T-helper 9 cell (primary cell): ENCODE measurements at regions not wholly inside any gene's neighbourhood (a gene's known extent, or its start where the extent isn't known, plus 50 kb on each side); places are given as distances from the start of the nearest gene placed in this dataset.
A peak's percentile ranks its signal among the peaks of the same experiment; 100 is the strongest.
"Not testable (repeated sequence)": the region's sequence is repeated elsewhere in the genome, so short reads cannot be mapped to it uniquely, and the experiment has no call there.

Experiments used
- DNase-seq: peaks from one replicate; pipeline ENCODE4 v3.0.0-alpha.2; 2020

DNA sequence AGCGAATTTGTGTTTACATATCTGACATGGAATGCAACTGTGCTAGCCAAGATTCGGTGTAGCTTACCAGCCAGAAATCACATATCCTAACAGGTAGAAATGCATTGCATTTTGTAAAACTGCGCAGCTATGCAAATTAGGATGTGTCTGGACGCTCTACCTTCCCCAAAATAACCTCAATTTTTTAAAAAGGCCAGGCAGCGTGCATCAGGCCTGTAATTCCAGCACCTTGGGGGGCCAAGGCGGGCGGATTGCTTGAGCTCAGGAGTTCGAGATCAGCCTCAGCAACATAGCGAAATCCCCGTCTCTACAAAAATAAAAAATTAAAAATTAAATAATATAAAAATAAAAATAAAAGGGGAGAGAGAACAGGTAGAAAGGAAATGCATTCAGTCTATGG, 305.0 kb downstream of the TYW1 start:
- no peak for DNase-seq

GRCh38 chr7:67302113-67303039, 305.7 kb downstream of the TYW1 start:
- peak; percentile 96 for DNase-seq

DNA sequence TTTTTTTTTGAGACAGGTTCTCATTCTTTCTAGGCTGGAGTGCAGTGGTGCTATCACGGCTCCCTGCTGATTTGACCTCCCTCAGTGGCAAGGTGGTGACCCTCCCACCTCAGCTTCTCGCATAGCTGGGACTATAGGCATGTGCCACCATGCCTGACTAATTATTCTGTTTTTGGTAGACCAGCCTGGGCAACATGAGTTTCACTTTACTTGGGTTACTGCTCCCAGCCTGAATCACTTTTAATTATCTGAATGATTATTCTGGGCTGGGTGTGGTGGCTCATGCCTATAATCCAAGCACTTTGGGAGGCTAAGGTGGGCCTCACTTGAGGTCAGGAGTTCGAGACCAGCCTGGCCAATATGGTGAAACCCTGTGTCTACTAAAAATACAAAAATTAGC, 308.2 kb downstream of the TYW1 start:
- DNase-seq: not testable (repeated sequence)

DNA sequence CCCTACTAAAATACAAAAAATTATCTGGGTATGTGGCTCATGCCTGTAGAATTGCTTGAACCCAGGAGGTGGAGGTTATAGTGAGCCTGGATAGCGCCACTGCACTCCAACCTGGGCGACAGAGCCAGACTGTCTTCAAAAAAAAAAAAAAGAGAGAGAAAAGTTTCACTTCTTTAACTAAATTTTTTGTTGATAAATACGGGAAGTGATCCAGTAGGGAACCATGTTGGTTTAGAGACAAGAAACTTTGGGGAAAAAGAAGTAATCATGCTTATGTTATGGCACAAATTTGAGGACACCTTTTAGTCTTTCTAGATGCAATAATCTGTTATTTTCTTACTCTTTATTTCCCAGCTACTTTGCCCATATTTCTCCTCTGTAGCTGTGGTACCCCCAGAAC, 309.7 kb downstream of the TYW1 start:
- DNase-seq: no peak

- DNase-seq: no peak
Observed at GRCh38 chr7:67309764-67310549, 313.3 kb downstream of the TYW1 start.

DNA sequence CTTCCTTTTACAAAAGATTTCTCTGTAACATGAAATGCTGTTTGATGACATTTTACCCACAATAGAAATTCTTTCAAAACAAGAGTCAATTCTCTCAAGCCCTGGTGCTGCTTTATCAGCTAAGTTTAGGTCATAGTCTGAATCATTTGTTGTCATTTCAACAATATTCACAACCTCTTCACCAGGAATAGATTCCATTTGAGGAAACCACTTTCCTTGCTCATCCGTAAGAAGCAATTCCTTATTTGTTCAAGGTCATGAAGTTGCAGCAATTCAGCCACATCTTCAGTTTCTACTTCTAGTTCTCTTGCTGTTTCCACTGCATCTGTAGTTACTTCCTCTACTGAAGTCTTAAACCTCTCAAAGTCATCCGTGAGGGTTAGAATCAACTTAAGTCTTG, 315.3 kb downstream of the TYW1 start:
- no peak for DNase-seq

- DNase-seq: no peak
Observed at GRCh38 chr7:67313213-67313612, 316.6 kb downstream of the TYW1 start.

GRCh38 chr7:67316902-67317301, 320.3 kb downstream of the TYW1 start:
- DNase-seq: not testable (repeated sequence)

DNA sequence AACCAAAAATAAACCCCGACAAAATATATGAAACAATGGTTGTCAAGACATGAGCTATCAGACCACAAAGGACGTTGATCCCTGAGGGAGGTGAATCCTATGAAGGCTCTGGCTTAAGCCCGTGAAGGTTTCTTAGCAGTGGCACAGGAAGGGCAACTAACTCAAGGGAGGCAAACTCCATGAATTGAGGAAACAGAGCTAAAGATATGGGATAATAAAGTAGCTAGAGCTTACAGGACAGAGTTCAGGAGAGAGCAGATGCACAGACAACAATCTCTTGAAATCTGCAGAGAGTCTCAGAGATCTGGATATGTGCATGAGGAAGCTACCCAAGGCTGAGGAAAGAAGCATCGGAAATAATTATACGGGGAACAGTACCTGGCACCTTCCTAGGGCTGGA, 331.6 kb downstream of the TYW1 start:
- DNase-seq: not testable (repeated sequence)

DNA sequence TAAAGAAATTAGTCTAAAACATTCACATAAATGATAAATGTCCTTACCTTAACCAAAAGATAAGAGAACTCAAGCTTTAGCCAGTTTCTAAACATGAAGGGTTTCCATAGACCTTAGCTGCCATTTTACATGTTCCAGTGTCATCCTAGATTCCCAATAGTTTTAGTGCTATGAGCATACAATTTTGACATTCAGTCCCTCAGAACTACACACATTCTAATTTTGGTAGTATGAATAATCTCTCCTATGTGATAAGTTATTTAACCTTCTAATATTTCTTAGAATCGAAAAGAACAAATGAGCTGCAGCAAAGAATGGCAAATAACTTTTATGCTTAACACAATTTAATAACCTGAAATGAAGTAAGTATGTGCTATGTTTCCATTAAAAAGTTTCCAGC, 338.5 kb downstream of the TYW1 start:
- not testable (repeated sequence) for DNase-seq

- not testable (repeated sequence) for DNase-seq
Observed at GRCh38 chr7:67335663-67336062, 339.0 kb downstream of the TYW1 start.

DNA sequence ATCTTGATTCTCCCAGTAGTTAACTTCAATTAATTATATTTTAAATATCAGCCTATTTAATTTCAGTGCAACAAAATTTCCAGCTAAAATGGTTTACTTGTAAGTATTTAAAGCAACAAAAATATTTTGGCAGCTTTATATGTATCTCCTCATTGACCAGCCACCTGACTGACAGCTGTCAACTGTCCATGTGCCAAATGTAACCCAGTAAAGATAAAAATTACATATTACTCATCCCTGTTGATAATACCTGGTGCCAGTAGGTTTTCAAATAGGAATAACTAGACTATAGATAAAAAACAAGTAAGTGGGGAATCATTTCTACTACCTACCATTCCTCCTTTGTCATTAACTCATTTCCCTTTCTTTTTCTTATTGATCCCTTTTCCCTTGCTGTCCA, 341.9 kb downstream of the TYW1 start:
- DNase-seq: not testable (repeated sequence)

- DNase-seq: no peak
Observed at GRCh38 chr7:67341153-67341768, 344.6 kb downstream of the TYW1 start.

GRCh38 chr7:67343114-67343513, 346.5 kb downstream of the TYW1 start:
- no peak for DNase-seq

DNA sequence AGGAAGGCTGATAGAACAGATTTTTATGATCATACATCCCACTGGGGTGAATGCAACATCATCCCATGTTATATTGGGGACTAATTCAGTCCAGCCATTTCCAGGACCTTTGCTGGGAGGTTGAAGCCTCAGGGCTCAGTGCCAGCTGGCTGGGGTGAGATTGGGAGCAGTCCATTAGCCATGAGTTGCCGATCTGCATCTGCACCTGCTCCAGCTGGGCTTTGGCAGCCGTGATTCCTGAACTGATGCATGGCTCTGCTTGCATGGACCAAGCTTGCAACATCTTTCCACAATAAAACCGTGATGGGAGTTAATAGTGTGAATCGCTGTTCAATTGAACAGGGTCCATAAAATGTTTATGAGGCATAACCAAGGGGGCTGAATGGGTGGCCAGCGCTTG, 346.9 kb downstream of the TYW1 start:
- DNase-seq: no peak

- DNase-seq: no peak
Observed at GRCh38 chr7:67344481-67345193, 348.0 kb downstream of the TYW1 start.

DNA sequence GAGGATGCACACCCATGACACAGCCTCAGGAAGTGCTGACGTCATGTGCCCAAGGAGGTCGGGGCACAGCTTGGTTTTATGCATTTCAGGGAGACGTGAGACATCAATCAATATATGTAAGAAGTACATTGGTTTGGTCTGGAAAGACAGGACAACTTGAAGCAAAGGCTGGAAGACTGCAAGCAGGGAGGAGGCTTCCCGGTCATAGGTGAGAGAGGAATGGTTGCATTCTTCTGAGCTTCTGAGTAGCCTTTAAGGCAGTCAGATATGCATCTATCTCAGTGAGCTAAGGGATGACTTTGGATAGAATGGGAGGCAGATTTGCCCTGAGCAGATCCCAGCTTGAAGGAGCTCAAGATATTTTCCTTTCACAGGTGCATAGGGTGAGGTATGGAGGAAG, 349.5 kb downstream of the TYW1 start:
- no peak for DNase-seq

DNA sequence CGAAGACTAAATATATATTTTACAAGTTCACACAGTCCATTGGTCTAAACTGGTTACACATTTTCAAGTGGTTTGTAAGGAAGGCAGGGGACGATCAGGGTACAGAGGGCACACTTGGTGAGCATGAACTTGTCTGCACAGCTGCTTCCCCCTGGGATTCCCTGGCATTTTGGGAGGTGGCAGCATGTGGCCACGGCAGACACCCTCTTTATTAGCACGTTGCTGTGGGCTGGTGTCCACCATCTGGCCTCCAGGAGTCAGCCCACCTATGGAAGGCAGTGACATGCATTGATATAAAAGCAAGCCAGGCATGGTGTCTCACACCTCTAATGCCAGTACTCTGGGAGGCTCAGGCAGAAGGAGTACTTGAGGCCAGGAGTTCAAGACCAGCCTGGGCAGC, 350.2 kb downstream of the TYW1 start:
- no peak for DNase-seq

- DNase-seq: no peak
Observed at GRCh38 chr7:67348171-67348570, 351.5 kb downstream of the TYW1 start.

DNA sequence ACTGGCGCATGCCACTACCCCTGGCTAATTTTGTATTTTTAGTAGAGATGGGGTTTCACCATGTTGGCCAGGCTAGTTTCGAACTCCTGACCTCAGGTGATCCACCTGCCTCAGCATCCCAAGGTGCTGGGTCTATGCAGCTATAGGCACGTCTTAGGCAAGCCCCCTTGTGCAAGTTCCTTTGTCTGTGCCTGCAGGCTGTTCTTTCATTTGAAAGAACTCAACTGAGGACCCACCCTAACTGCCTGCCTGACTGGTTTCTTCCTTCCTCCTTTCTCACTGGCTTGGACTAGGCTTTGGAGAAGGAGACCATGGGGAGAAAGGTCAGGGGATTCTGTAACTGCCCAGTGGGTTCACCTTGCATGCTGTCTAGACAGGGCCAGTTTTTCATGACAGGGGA, 361.0 kb downstream of the TYW1 start:
- not testable (repeated sequence) for DNase-seq

DNA sequence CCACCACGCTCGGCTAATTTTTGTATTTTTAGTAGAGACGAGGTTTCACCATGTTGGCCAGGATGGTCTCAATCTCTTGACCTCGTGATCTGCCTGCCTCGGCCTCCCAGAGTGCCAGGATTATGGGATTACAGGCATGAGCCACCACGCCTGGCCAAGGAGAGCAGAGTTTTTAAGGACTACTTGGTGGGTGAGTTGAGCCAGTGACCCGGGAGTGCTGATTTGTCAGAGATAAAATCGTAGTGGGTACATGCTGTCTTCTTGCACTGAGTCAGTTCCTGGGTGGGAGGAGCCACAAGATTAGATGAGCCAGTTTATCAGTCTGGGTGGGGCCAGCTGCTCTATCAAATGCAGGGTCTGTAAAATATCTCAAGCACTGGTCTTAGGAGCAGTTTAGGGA, 361.7 kb downstream of the TYW1 start:
- not testable (repeated sequence) for DNase-seq

DNA sequence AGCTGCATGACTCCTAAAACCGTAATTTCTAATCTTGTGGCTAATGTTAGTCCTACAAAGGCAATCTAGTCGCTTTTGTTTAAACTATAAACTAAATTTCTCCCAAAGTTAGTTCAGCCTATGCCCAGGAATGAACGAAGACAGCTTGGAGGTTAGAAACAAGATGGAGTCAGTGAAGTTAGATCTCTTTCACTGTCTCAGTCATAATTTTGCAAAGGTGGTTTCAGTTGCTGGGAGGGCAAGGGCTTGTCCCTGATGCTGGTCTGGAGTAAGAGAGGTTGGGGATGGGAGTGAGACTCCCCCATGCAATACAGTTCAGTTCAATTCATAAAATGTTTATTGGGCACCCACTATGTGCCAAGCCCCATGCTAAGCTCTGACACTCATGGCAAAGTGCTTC, 362.1 kb downstream of the TYW1 start:
- DNase-seq: not testable (repeated sequence)

DNA sequence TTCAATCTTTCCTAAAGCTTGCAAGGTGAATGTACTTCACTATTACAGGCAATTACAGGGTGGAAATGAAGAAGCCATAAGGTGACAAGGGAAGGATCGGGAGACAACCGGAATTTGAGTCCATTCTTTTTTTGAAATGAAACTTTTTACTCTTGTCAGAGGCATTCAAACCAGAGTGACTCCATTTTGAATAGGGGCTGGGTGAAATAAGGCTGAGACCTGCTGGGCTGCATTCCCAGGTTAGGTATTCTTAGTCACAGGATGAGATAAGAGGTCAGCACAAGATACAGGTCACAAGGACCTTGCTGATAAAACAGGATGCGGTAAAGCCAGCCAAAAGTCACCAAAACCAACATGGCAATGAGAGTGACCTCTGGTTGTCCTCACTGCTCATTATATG, 363.3 kb downstream of the TYW1 start:
- no peak for DNase-seq
